ENCODE measurements at regions not wholly inside any gene's neighbourhood (a gene's known extent, or its start where the extent isn't known, plus 50 kb on each side); places are given as distances from the start of the nearest gene placed in this dataset.

GRCh38 chr18:56276466-56276865 lies 361.9 kb downstream of the TXNL1 start:
- TF ChIP-seq CTCF (IDR thresholded peaks at IDR 0.05) = no peak
- TF ChIP-seq POLR2A (IDR thresholded peaks at IDR 0.05) = no peak
